Fibroblast of lung (primary cell): ENCODE measurements at regions not wholly inside any gene's neighbourhood (a gene's known extent, or its start where the extent isn't known, plus 50 kb on each side); places are given as distances from the start of the nearest gene placed in this dataset.

Experiments
- DNase-seq, 2 donors: peaks; one replicate each; pipeline versions ENCODE4 v3.0.0 to v3.0.0-alpha.2; 2010; ENCODE audit warnings: low read depth in 2 of 2
- H2AFZ ChIP-seq: 2 replicates; pipeline ENCODE4 v1.5.1; 2012; ENCODE audit warnings: low read length, control low read depth, inconsistent platforms
- H3K27ac ChIP-seq: 2 replicates; pipeline ENCODE4 v1.5.1; 2011; ENCODE audit warnings: low read length, control low read depth; ENCODE audit not compliant: insufficient read depth
- H3K27me3 ChIP-seq: 2 replicates; pipeline ENCODE4 v1.5.1; 2011; ENCODE audit warnings: mild to moderate bottlenecking, low read length; ENCODE audit not compliant: control insufficient read depth, insufficient read depth
- H3K36me3 ChIP-seq: 2 replicates; pipeline ENCODE4 v1.5.1; 2011; ENCODE audit warnings: low read length; ENCODE audit not compliant: control insufficient read depth, insufficient read depth
- H3K4me1 ChIP-seq: 2 replicates; pipeline ENCODE4 v1.5.1; 2011; ENCODE audit warnings: low read length; ENCODE audit not compliant: control insufficient read depth, insufficient read depth; ENCODE audit errors: extremely low read depth
- H3K4me2 ChIP-seq: 2 replicates; pipeline ENCODE4 v1.5.1; 2011; ENCODE audit warnings: low read length, control low read depth; ENCODE audit not compliant: insufficient read depth; ENCODE audit errors: extremely low read depth
- H3K4me3 ChIP-seq, 4 experiments: fragments of 200-600 bp in 1 of 4; sonication (generic) in 1 of 4; replicated peaks in 1 of 4; 2 replicates each; pipeline ENCODE4 v1.5.1; 2011 to 2016; ENCODE audit warnings: low read length in 4 of 4, low read depth in 3 of 4, mild to moderate bottlenecking in 3 of 4, control low read depth in 2 of 4, inconsistent platforms in 1 of 4, mixed read lengths in 1 of 4; ENCODE audit not compliant: insufficient read depth in 1 of 4; ENCODE audit errors: control extremely low read depth in 1 of 4
- H3K79me2 ChIP-seq: 2 replicates; pipeline ENCODE4 v1.5.1; 2012; ENCODE audit warnings: mild to moderate bottlenecking, low read length, inconsistent platforms; ENCODE audit not compliant: control insufficient read depth, insufficient read depth
- H3K9ac ChIP-seq: 2 replicates; pipeline ENCODE4 v1.5.1; 2011; ENCODE audit warnings: mild to moderate bottlenecking, low read length, control low read depth; ENCODE audit not compliant: insufficient read depth
- H3K9me3 ChIP-seq: 2 replicates; pipeline ENCODE4 v1.5.1; 2012; ENCODE audit warnings: low read depth, low read length; ENCODE audit not compliant: control insufficient read depth, insufficient read depth
- H4K20me1 ChIP-seq: 2 replicates; pipeline ENCODE4 v1.5.1; 2011; ENCODE audit warnings: low read length; ENCODE audit not compliant: control insufficient read depth, insufficient read depth; ENCODE audit errors: extremely low read depth
- EZH2 ChIP-seq: IDR thresholded peaks from 2 replicates; pipeline ENCODE4 v1.5.1; 2012; ENCODE audit warnings: low read length, control low read depth, mild to moderate bottlenecking; ENCODE audit errors: missing control alignments
- TF ChIP-seq, protein P1 (sequence below), 2 donors: IDR thresholded peaks in 1 of 2; conservative IDR thresholded peaks in 1 of 2; 1 replicate in 1 of 2; 2 replicates in 1 of 2; pipeline ENCODE4 v1.5.1; 2011 to 2012; ENCODE audit warnings: low read length in 2 of 2, control low read depth in 1 of 2, inconsistent platforms in 1 of 2, low read depth in 1 of 2, mild to moderate bottlenecking in 1 of 2

DNA sequence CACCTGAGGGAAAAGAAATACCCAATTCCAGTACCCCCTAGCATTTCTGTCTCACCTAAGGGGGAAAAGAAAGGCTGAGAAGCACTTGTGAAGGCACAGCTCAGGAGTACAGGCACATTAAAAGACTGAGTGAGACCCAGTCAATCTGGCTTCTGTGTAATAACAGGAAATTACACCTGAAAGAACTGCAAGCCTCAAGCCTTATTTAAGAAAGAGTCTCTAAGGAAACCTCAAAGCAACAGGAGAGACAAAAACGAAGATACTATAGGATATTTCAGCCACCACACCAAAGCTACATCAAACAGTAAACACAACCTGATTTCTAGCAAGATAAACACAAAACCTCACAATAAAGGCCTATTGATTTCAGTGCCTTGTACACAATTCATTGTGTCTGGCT lies 69.6 kb upstream of the CDK1 start:
- Histone ChIP-seq H3K27ac (no peak overlapping the region), H3K4me3 (no peak overlapping the region), H3K36me3 (no peaks in the 10 kb centered on the region), H3K9ac (no peak overlapping the region), H4K20me1 (no peaks in the 10 kb centered on the region), H3K79me2 (no peaks in the 10 kb centered on the region), H3K27me3 (no peaks in the 10 kb centered on the region), H3K4me2 (no peak overlapping the region), H3K9me3 (no peaks in the 10 kb centered on the region), H2AFZ (no peak overlapping the region), H3K4me1 (no peaks in the 10 kb centered on the region)
- no peak for DNase-seq
- TF ChIP-seq EZH2 = no peak
- TF ChIP-seq, protein P1, sequence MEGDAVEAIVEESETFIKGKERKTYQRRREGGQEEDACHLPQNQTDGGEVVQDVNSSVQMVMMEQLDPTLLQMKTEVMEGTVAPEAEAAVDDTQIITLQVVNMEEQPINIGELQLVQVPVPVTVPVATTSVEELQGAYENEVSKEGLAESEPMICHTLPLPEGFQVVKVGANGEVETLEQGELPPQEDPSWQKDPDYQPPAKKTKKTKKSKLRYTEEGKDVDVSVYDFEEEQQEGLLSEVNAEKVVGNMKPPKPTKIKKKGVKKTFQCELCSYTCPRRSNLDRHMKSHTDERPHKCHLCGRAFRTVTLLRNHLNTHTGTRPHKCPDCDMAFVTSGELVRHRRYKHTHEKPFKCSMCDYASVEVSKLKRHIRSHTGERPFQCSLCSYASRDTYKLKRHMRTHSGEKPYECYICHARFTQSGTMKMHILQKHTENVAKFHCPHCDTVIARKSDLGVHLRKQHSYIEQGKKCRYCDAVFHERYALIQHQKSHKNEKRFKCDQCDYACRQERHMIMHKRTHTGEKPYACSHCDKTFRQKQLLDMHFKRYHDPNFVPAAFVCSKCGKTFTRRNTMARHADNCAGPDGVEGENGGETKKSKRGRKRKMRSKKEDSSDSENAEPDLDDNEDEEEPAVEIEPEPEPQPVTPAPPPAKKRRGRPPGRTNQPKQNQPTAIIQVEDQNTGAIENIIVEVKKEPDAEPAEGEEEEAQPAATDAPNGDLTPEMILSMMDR (conservative IDR thresholded peaks at IDR 0.05 in 1 of 2, IDR thresholded peaks at IDR 0.05 in 1 of 2; ENCODE audit: low read depth in 1 of 2, low read length in 2 of 2) = no peak

DNA sequence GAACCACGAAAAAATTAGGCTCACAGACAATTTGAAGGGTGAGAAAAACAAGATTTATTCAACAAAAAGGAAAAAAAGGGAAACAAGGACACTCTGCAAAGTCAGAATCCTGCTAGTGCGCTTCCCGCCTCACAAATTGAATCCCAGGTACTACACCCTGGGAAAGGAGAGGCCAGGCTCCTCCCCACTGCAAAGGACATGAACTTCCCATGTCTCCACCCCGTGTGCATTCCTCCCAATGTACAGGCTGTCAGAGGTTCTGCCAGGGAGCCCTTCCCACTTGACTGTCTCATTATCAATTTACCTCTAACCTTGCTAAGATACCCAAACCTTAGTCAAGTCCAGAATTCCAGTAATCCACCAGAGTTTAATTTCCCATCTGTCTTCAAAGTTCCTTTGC lies 70.4 kb upstream of the CDK1 start:
- H3K4me2 ChIP-seq = no peak overlapping the region
- no peaks in the 10 kb centered on the region for H3K36me3 ChIP-seq
- H3K9ac ChIP-seq = no peak overlapping the region
- H4K20me1 ChIP-seq = no peaks in the 10 kb centered on the region
- TF ChIP-seq EZH2 = no peak
- TF ChIP-seq, protein P1 (conservative IDR thresholded peaks at IDR 0.05 in 1 of 2, IDR thresholded peaks at IDR 0.05 in 1 of 2; ENCODE audit: low read depth in 1 of 2, low read length in 2 of 2) = no peak
- no peak overlapping the region for H3K4me3 ChIP-seq
- no peak for DNase-seq
- H3K27ac ChIP-seq = no peak overlapping the region
- H3K79me2 ChIP-seq = no peaks in the 10 kb centered on the region
- no peaks in the 10 kb centered on the region for H3K4me1 ChIP-seq
- no peak overlapping the region for H2AFZ ChIP-seq
- H3K27me3 ChIP-seq = no peaks in the 10 kb centered on the region
- no peaks in the 10 kb centered on the region for H3K9me3 ChIP-seq

DNA sequence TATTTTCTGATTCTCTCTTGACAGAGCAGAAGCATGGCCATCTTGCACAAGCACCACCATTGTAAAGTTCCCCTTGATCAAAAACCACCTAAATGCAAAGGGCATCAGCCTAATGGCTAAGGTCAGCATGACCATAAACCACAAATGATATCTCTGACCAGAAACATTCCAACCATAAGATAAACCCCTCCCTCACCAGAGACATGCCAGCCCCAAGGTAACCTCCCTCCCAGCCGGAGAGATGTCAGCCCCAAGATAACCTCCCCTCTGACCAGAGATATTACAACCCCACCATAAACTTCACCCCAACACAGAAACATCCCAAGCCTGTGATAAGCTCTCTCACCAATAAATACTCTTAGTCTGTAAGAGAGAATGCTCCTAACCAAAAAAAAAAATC lies 72.1 kb upstream of the CDK1 start:
- no peak for DNase-seq
- H3K9ac ChIP-seq = no peak overlapping the region
- H3K79me2 ChIP-seq = no peaks in the 10 kb centered on the region
- H3K27ac ChIP-seq = no peak overlapping the region
- H3K36me3 ChIP-seq = no peaks in the 10 kb centered on the region
- no peak overlapping the region for H3K4me2 ChIP-seq
- H3K27me3 ChIP-seq = no peaks in the 10 kb centered on the region
- H2AFZ ChIP-seq = no peak overlapping the region
- H3K4me1 ChIP-seq = no peaks in the 10 kb centered on the region
- H4K20me1 ChIP-seq = no peaks in the 10 kb centered on the region
- H3K9me3 ChIP-seq = no peaks in the 10 kb centered on the region
- TF ChIP-seq, protein P1 (conservative IDR thresholded peaks at IDR 0.05 in 1 of 2, IDR thresholded peaks at IDR 0.05 in 1 of 2; ENCODE audit: low read depth in 1 of 2, low read length in 2 of 2) = no peak
- no peak for TF ChIP-seq EZH2
- H3K4me3 ChIP-seq = no peak overlapping the region
